HFFc6 (cell line): ENCODE measurements at regions not wholly inside any gene's neighbourhood (a gene's known extent, or its start where the extent isn't known, plus 50 kb on each side); places are given as distances from the start of the nearest gene placed in this dataset.

Source experiments
- DNase-seq: peaks from one replicate; pipeline ENCODE4 v3.0.0-alpha.2; 2018
- H3K27ac Mint-ChIP-seq: 2 replicates; pipeline ENCODE4 v1.8.0; 2020; ENCODE audit warnings: mild to moderate bottlenecking, mixed read lengths
- H3K27me3 Mint-ChIP-seq: 2 replicates; pipeline ENCODE4 v1.8.0; 2021; ENCODE audit warnings: mild to moderate bottlenecking, moderate library complexity, mixed read lengths; ENCODE audit not compliant: insufficient read depth
- H3K36me3 Mint-ChIP-seq: 2 replicates; pipeline ENCODE4 v1.8.0; 2021; ENCODE audit warnings: low read depth, mixed read lengths
- H3K4me1 Mint-ChIP-seq: 2 replicates; pipeline ENCODE4 v1.8.0; 2020; ENCODE audit warnings: low read depth, mixed read lengths
- H3K4me3 Mint-ChIP-seq: 2 replicates; pipeline ENCODE4 v1.8.0; 2020; ENCODE audit warnings: mild to moderate bottlenecking, moderate library complexity, mixed read lengths
- H3K9me3 Mint-ChIP-seq: 2 replicates; pipeline ENCODE4 v1.8.0; 2020; ENCODE audit warnings: mild to moderate bottlenecking, mixed read lengths
- CTCF ChIP-seq: fragments of 200-600 bp; sonication (generic); IDR thresholded peaks from 2 replicates; pipeline ENCODE4 v1.5.0; 2021; ENCODE audit warnings: antibody characterized with exemption, mild to moderate bottlenecking

- no peaks in the 10 kb centered on the region; the same call in 1 of the 2 replicates for H3K36me3 Mint-ChIP-seq
- no peaks in the 10 kb centered on the region for H3K27me3 Mint-ChIP-seq
- peaks cover 6% of the 10 kb centered on the region for H3K9me3 Mint-ChIP-seq
- DNase-seq = no peak
- no peak overlapping the region for H3K27ac Mint-ChIP-seq
- no peak for TF ChIP-seq CTCF
- no peaks in the 10 kb centered on the region for H3K4me1 Mint-ChIP-seq
- no peak overlapping the region for H3K4me3 Mint-ChIP-seq
Measured at GRCh38 chr13:58300974-58301681, 669.6 kb downstream of the PCDH17 start.

- H3K27me3 Mint-ChIP-seq = no peaks in the 10 kb centered on the region
- H3K4me1 Mint-ChIP-seq = no peaks in the 10 kb centered on the region
- no peak overlapping the region for H3K4me3 Mint-ChIP-seq
- no peaks in the 10 kb centered on the region for H3K36me3 Mint-ChIP-seq
- no peak for TF ChIP-seq CTCF
- no peak for DNase-seq
- H3K9me3 Mint-ChIP-seq = peaks cover 4% of the 10 kb centered on the region
- no peak overlapping the region for H3K27ac Mint-ChIP-seq
Measured at GRCh38 chr13:58302349-58302748, 670.8 kb downstream of the PCDH17 start.

GRCh38 chr13:58306062-58306461 is 674.5 kb downstream of the PCDH17 start:
- H3K27ac Mint-ChIP-seq = no peak overlapping the region
- DNase-seq = no peak
- H3K4me3 Mint-ChIP-seq = no peak overlapping the region
- peaks cover 5% of the 10 kb centered on the region for H3K9me3 Mint-ChIP-seq
- no peaks in the 10 kb centered on the region for H3K4me1 Mint-ChIP-seq
- 0 out of 2 replicates have a peak, but pooled peaks cover 2% of the 10 kb centered on the region for H3K27me3 Mint-ChIP-seq
- no peak for TF ChIP-seq CTCF
- no peaks in the 10 kb centered on the region for H3K36me3 Mint-ChIP-seq

DNA sequence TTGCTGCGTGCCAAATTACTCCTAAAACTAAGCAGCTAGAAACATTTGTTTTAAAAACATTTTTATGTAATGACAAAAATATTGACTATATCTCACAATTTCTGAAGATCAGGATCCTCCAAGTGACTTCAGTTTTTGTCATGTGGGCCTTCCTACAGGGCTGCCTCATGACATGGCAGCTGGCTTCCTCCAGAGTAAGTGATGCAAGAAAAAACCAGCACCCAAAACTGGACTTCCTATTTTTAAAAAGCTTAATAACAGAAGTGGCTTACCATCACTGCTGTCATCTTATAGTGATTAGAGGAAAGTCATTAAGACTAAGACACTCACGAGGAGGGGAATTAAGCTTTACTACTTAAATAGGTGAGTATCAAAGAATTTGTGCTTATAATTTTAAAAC is 681.7 kb downstream of the PCDH17 start:
- Mint-ChIP-seq H3K27ac (no peak overlapping the region), H3K4me1 (no peaks in the 10 kb centered on the region), H3K4me3 (no peak overlapping the region), H3K27me3 (0 out of 2 replicates have a peak, but pooled peaks cover 2% of the 10 kb centered on the region), H3K36me3 (no peaks in the 10 kb centered on the region), H3K9me3 (peaks cover 5% of the 10 kb centered on the region)
- DNase-seq = no peak
- no peak for TF ChIP-seq CTCF

GRCh38 chr13:58318495-58319167 is 687.1 kb downstream of the PCDH17 start:
- H3K4me3 Mint-ChIP-seq = no peak overlapping the region
- no peak overlapping the region for H3K27ac Mint-ChIP-seq
- H3K36me3 Mint-ChIP-seq = no peaks in the 10 kb centered on the region
- H3K4me1 Mint-ChIP-seq = no peaks in the 10 kb centered on the region
- no peaks in the 10 kb centered on the region for H3K27me3 Mint-ChIP-seq
- H3K9me3 Mint-ChIP-seq = peaks cover 5% of the 10 kb centered on the region
- TF ChIP-seq CTCF = no peak
- DNase-seq = no peak
